AG09309 (cell line): ENCODE measurements at regions not wholly inside any gene's neighbourhood (a gene's known extent, or its start where the extent isn't known, plus 50 kb on each side); places are given as distances from the start of the nearest gene placed in this dataset.

Source experiments
- DNase-seq: peaks from one replicate; pipeline ENCODE4 v3.0.0-alpha.2; 2010; ENCODE audit warnings: low read depth
- H3K4me3 ChIP-seq: 2 replicates; pipeline ENCODE4 v1.5.1; 2011; ENCODE audit warnings: mild to moderate bottlenecking, low read depth, low read length, moderate library complexity; ENCODE audit not compliant: control insufficient read depth
- TF ChIP-seq, protein P1 (sequence below): IDR thresholded peaks from 2 replicates; pipeline ENCODE4 v1.5.1; 2011; ENCODE audit warnings: mild to moderate bottlenecking, low read depth, low read length, inconsistent platforms; ENCODE audit not compliant: insufficient read depth, control insufficient read depth; ENCODE audit errors: missing control alignments

DNA sequence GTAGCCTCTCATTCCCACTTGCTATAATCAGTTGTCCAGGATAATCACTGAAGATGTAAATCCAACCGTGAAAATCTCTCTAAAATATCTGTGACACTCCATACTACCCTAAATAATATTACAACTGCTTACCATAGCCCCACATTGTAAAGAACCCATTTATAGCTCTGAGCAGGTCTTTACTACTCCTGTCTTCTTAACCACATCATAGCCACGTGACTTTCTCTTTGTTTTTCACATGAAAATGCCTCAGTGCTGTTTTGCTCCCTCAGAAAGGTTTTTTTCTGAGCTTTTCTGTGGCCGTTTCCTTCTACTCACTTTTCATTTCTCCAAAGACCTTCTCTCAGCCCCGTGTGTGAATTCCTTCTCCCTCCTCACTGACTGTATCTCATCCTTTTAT, 662.2 kb upstream of the ADARB2 start:
- DNase-seq = no peak
- H3K4me3 ChIP-seq = no peak overlapping the region
- TF ChIP-seq, protein P1, sequence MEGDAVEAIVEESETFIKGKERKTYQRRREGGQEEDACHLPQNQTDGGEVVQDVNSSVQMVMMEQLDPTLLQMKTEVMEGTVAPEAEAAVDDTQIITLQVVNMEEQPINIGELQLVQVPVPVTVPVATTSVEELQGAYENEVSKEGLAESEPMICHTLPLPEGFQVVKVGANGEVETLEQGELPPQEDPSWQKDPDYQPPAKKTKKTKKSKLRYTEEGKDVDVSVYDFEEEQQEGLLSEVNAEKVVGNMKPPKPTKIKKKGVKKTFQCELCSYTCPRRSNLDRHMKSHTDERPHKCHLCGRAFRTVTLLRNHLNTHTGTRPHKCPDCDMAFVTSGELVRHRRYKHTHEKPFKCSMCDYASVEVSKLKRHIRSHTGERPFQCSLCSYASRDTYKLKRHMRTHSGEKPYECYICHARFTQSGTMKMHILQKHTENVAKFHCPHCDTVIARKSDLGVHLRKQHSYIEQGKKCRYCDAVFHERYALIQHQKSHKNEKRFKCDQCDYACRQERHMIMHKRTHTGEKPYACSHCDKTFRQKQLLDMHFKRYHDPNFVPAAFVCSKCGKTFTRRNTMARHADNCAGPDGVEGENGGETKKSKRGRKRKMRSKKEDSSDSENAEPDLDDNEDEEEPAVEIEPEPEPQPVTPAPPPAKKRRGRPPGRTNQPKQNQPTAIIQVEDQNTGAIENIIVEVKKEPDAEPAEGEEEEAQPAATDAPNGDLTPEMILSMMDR = no peak

DNA sequence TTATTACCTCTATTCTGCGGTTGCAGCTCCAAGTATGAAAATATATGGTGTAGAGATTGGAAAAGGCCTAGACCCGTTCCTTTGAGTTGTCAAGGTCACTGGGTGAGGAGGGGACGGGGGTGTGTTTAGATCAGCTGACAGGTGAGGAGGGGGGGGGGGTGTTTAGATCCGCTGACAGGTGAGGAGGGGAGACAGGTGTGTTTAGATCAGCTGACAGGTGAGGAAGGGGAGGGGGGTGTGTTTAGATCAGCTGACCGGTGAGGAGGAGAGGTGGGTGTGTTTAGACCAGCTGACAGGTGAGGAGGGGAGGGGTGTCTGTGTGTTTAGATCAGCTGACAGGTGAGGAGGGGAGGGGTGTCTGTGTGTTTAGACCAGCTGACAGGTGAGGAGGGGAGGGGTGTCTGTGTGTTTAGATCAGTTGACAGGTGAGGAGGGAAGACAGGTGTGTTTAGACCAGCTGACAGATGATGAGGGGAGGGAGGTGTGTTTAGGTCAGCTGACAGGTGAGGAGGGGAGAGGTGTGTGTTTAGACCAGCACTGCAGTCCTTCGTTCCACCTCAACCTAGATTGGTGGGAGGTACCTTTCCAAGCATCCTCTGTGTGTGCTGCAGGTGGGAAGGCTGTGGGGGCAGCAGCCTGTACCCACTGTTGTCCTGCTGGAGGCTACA, 655.0 kb upstream of the ADARB2 start:
- TF ChIP-seq, protein P1 = no peak
- H3K4me3 ChIP-seq = no peak overlapping the region
- DNase-seq = no peak

DNA sequence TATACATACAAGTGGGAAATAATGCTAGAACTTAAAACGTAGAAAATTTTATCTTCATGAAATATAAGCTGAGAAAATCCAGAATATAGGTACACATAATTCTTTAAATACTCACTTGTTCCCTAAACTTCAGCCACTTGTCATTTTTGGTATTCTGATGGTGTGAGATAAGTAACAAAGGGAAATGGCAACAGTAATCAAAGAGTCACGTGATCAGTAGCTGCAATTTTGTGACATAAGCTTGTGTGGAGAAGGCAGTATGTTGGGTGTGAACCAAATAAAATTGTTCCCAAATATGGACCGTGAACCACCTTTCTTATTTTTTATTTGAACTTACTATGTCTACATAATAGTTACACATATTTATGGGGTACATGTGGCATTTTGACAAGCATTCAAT, 650.3 kb upstream of the ADARB2 start:
- H3K4me3 ChIP-seq = no peak overlapping the region
- no peak for DNase-seq
- TF ChIP-seq, protein P1 = no peak

DNA sequence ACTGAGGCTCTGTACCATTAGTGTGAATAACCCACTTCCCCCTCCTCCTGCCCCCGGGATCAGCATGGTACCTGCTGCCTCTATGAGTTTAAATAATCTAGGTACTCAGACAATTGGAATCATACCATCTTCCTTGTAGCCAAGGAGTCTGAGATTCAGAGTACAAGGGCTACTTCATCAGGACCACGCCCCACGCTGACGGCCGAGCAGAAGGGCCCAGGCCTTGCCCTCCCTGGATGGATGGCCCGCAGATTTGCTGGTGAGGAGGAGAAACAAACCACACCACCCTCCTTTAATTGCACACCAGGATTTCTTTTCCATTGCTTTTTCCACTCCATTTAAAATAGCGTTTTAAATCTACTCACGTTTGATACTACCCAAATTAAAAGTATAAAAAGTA, 649.9 kb upstream of the ADARB2 start:
- DNase-seq = no peak
- no peak overlapping the region for H3K4me3 ChIP-seq
- TF ChIP-seq, protein P1 = no peak

DNA sequence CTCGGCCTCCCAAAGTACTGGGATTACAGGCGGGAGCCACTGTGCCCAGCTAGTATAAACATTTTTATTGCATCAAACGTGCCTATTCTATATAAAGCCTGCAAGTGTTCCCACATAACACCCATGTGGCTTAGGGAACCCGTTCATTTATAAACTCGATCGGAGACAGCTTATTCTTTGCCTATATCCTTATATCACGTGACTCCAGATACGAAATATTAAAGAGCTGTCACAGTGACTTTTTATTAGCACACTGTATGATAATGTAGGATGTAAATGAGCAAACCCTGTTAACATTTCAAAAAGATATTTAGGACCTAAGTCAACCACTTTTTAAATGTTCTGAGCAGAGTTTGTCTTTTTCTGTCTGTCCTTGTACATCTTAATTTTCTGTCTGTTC, 642.9 kb upstream of the ADARB2 start:
- no peak overlapping the region for H3K4me3 ChIP-seq
- TF ChIP-seq, protein P1 = no peak
- no peak for DNase-seq

DNA sequence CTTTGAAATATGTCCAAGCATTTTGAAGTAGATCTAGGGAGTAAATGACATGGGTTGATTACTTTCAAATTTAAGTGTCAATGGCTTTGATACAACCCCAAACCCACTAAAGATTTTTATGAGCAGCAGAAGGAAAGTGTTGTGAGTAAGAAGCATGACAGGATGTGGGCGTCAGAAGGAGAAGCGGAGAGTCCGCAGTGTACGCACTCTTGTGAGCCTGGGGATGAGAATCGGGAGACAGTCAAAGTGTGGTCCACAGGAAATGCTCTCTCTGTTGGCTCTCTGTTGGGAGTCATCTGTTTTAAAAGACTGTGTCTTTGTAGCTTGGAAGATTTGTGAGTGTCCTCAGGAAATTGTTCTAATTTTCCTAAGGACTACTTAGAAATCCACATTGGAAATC, 629.8 kb upstream of the ADARB2 start:
- no peak for DNase-seq
- no peak overlapping the region for H3K4me3 ChIP-seq
- TF ChIP-seq, protein P1 = no peak
